NB4 (cell line): ENCODE measurements at regions not wholly inside any gene's neighbourhood (a gene's known extent, or its start where the extent isn't known, plus 50 kb on each side); places are given as distances from the start of the nearest gene placed in this dataset.

Experiments used
- DNase-seq: peaks from one replicate; pipeline ENCODE4 v3.0.0; 2010; ENCODE audit warnings: low read depth
- H3K4me3 ChIP-seq: one replicate; pipeline ENCODE4 v1.5.1; 2011; ENCODE audit warnings: mild to moderate bottlenecking, low read depth, low read length, moderate library complexity
- MYC ChIP-seq: IDR thresholded peaks from 2 replicates; pipeline ENCODE4 v1.6.1; 2011; ENCODE audit warnings: low read depth, low read length
- POLR2A ChIP-seq: IDR thresholded peaks from 2 replicates; pipeline ENCODE4 v1.6.1; 2011; ENCODE audit warnings: mild to moderate bottlenecking; ENCODE audit not compliant: insufficient read length; ENCODE audit errors: extremely low read depth
- TF ChIP-seq, protein P1 (sequence below): IDR thresholded peaks from 2 replicates; pipeline ENCODE4 v1.6.1; 2011; ENCODE audit warnings: low read depth, low read length
- TF ChIP-seq, protein P2 (sequence below): IDR thresholded peaks from one replicate; pipeline ENCODE4 v1.5.1; 2012; ENCODE audit warnings: low read depth, low read length

- TF ChIP-seq MYC, result no peak
- TF ChIP-seq, protein P1, sequence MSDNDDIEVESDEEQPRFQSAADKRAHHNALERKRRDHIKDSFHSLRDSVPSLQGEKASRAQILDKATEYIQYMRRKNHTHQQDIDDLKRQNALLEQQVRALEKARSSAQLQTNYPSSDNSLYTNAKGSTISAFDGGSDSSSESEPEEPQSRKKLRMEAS, result no peak
- no peak for TF ChIP-seq POLR2A
- TF ChIP-seq, protein P2, sequence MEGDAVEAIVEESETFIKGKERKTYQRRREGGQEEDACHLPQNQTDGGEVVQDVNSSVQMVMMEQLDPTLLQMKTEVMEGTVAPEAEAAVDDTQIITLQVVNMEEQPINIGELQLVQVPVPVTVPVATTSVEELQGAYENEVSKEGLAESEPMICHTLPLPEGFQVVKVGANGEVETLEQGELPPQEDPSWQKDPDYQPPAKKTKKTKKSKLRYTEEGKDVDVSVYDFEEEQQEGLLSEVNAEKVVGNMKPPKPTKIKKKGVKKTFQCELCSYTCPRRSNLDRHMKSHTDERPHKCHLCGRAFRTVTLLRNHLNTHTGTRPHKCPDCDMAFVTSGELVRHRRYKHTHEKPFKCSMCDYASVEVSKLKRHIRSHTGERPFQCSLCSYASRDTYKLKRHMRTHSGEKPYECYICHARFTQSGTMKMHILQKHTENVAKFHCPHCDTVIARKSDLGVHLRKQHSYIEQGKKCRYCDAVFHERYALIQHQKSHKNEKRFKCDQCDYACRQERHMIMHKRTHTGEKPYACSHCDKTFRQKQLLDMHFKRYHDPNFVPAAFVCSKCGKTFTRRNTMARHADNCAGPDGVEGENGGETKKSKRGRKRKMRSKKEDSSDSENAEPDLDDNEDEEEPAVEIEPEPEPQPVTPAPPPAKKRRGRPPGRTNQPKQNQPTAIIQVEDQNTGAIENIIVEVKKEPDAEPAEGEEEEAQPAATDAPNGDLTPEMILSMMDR, result no peak
- H3K4me3 ChIP-seq, result no peak overlapping the region
- no peak for DNase-seq
These were observed 266.0 kb upstream of the MTNR1B start for GRCh38 chr11:92703449-92703830.

DNA sequence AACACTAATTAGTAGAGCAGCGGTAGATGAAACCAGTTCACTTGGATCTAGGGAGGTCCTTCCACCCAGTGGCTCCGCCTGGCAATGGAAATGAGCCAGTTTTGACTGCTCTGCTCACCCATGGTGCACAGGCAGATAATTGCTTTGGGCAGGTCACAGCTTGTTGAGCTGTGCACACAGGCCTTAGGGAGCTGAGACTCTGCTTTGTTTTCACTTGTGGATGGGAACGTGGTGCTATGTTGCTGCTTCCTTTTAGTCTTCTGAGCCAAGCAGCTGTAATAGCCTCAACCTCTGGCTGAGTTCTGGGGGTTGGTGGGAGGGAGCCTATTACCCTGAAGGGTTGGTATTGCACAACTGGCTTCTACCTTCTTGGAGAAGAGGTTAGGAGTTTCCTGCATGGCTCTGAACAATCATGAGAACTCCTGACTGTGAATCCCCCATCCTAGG lies 262.3 kb upstream of the MTNR1B start:
- H3K4me3 ChIP-seq, result no peak overlapping the region
- DNase-seq, result no peak
- TF ChIP-seq MYC (no peak), POLR2A (no peak)
- TF ChIP-seq, protein P1, result no peak
- TF ChIP-seq, protein P2, result no peak

DNA sequence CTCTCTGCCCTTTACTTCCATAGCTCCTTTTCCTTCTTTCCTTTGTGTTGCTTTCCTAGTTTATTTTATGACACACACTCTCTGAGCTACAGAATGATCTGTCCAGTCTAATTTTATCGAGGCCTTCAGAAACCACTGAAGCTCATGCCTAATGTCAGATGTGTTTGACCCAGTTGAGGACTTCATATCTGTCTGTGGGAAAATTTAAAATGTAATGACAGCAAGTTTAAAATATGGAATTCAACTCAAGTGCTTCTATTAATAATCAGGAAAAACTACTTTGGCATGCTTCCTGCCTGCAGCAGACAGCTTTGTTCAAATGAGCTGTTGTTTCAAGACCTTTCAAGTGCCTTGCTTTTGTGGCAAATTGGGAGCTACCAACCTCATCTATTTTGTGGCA lies 261.8 kb upstream of the MTNR1B start:
- no peak for DNase-seq
- TF ChIP-seq, protein P2, result no peak
- TF ChIP-seq, protein P1, result no peak
- TF ChIP-seq POLR2A (no peak), MYC (no peak)

DNA sequence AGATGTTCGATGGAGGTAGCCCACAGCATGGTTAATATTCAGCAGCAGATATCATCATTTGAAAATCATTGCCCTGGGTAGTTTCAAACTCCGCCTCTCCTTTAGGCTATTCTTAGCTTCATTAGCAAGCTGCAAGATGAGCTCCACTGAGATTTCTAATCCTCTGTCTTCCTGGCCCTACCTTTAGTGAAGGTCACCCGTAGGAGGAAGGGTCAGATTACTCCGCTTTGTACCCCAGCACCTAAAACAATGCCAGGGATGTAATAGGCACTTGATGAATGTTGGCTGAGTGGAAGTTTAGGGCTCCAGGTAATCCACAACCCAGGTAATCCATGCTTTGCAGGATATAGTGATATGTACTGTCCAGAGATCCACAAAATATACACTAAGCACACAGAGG lies 260.1 kb upstream of the MTNR1B start:
- no peak for TF ChIP-seq POLR2A
- TF ChIP-seq, protein P1, result no peak
- TF ChIP-seq, protein P2, result no peak
- no peak for TF ChIP-seq MYC
- H3K4me3 ChIP-seq, result no peak overlapping the region
- no peak for DNase-seq

More for the DNA sequence above, 261.8 kb upstream of the MTNR1B start:
- H3K4me3 ChIP-seq, result no peak overlapping the region

GRCh38 chr11:92711926-92712325 lies 257.5 kb upstream of the MTNR1B start:
- H3K4me3 ChIP-seq, result no peak overlapping the region
- TF ChIP-seq, protein P1, result no peak
- TF ChIP-seq, protein P2, result no peak
- TF ChIP-seq MYC (no peak), POLR2A (no peak)
- DNase-seq, result no peak

DNA sequence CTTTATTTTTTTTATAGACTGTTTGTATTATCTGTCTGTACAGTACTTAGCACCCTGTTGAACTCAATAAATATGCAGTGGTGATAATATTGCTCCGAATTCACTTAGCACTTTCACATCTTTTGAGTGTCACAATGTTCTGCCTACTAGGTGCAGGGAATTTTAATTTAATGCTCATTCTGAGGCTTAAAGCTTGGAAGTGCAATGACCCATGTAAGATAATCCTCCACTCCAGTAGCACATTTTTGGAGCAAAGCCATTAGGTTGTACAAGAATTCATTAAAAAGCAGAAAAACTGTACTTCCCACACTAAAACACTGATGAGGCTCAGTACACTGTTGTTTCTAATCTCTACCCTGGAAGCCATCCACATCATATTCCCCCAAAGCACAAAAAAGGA lies 255.3 kb upstream of the MTNR1B start:
- TF ChIP-seq, protein P1, result no peak
- TF ChIP-seq POLR2A, result no peak
- TF ChIP-seq MYC, result no peak
- TF ChIP-seq, protein P2, result no peak
- no peak overlapping the region for H3K4me3 ChIP-seq
- DNase-seq, result no peak
